HepG2 (cell line): ENCODE measurements at regions not wholly inside any gene's neighbourhood (a gene's known extent, or its start where the extent isn't known, plus 50 kb on each side); places are given as distances from the start of the nearest gene placed in this dataset.

Source experiments
- ATAC-seq: fragments of 200-7000 bp; cut with Tn5 transposase; 3 replicates; pipeline ENCODE4 v1.9.1; 2020; ENCODE audit warnings: mild to moderate bottlenecking, moderate library complexity
- BruUV-seq: library from RNA; stranded (reverse); fragments of 400-500 nt; replicated peaks from 2 replicates; lab custom pipeline; 2021; lab: Mats Ljungman, UMichigan
- CTCF ChIA-PET: fragments of 300-600 bp; formaldehyde crosslinking; extraction: SDS; loops from one replicate; lab custom pipeline; 2021; ENCODE audit warnings: low total read pairs, inconsistent platforms, low intra/inter-chr PET ratio; lab: Yijun Ruan, JAX
- POLR2A ChIA-PET: fragments of 350-600 bp; sonication (Branson Sonifier 250); formaldehyde crosslinking; loops from one replicate; lab custom pipeline; 2020; ENCODE audit warnings: antibody characterized with exemption, inconsistent platforms; lab: Yijun Ruan, JAX
- DNase-seq: peaks from one replicate; pipeline ENCODE4 v3.0.0-alpha.2; 2015; ENCODE audit warnings: low spot score
- FAIRE-seq: peaks from 3 replicates; lab custom pipeline; 2011; peaks lifted over from hg19 to GRCh38; lab: Jason Lieb, UNC
- H2AFZ ChIP-seq: one replicate; pipeline ENCODE4 v1.6.1; 2011; ENCODE audit warnings: low read length, inconsistent platforms
- H3K27ac ChIP-seq: fragments of 300-600 bp; 3 replicates; pipeline ENCODE4 v1.8.0; 2011; ENCODE audit warnings: mixed run types, mild to moderate bottlenecking, mixed read lengths, low read length, inconsistent platforms; ENCODE audit not compliant: insufficient read depth; ENCODE audit errors: extremely low read length
- H3K27me3 ChIP-seq, 2 experiments: fragments of 200-600 bp in 1 of 2; 2 replicates in 1 of 2; 3 replicates in 1 of 2; pipeline versions ENCODE4 v1.6.0 to v1.8.0; 2011; ENCODE audit warnings: low read length in 2 of 2, mild to moderate bottlenecking in 2 of 2, moderate library complexity in 2 of 2, inconsistent platforms in 1 of 2; ENCODE audit not compliant: insufficient read depth in 2 of 2, control insufficient read depth in 1 of 2
- H3K36me3 ChIP-seq, 2 experiments: fragments of 200-600 bp in 1 of 2; replicated peaks in 1 of 2; 2 replicates in 1 of 2; 3 replicates in 1 of 2; pipeline versions ENCODE4 v1.5.1 to v1.8.0; 2011; ENCODE audit warnings: low read length in 2 of 2, inconsistent platforms in 1 of 2; ENCODE audit not compliant: insufficient read depth in 2 of 2, control insufficient read depth in 1 of 2
- H3K4me1 ChIP-seq: 2 replicates; pipeline ENCODE4 v1.5.1; 2012; ENCODE audit warnings: low read length, inconsistent platforms; ENCODE audit not compliant: insufficient read depth
- H3K4me2 ChIP-seq: 2 replicates; pipeline ENCODE4 v1.6.0; 2011; ENCODE audit warnings: low read depth, low read length, inconsistent platforms
- H3K4me3 ChIP-seq, 3 experiments: fragments of 200-600 bp in 1 of 3; sonication (generic), shearing (Covaris generic) in 1 of 3; replicated peaks in 1 of 3; 2 replicates each; pipeline ENCODE4 v1.5.1; 2011 to 2016; ENCODE audit warnings: low read length in 3 of 3, inconsistent platforms in 2 of 3, low read depth in 2 of 3, mild to moderate bottlenecking in 2 of 3, control low read depth in 1 of 3, mixed read lengths in 1 of 3; ENCODE audit not compliant: insufficient read depth in 1 of 3
- H3K79me2 ChIP-seq: one replicate; pipeline ENCODE4 v1.6.1; 2011; ENCODE audit warnings: low read length, inconsistent platforms; ENCODE audit not compliant: insufficient read depth
- H3K9ac ChIP-seq: 2 replicates; pipeline ENCODE4 v1.6.0; 2011; ENCODE audit warnings: mild to moderate bottlenecking, low read depth, low read length, inconsistent platforms; ENCODE audit not compliant: insufficient read depth
- H3K9me3 ChIP-seq: 2 replicates; pipeline ENCODE4 v1.5.1; 2012; ENCODE audit warnings: mild to moderate bottlenecking, low read length
- H4K20me1 ChIP-seq: 2 replicates; pipeline ENCODE4 v1.6.0; 2011; ENCODE audit warnings: inconsistent platforms, mild to moderate bottlenecking, low read length, moderate library complexity; ENCODE audit not compliant: insufficient read depth
- ARID2 ChIP-seq: sonication (generic); formaldehyde crosslinking; IDR thresholded peaks from 2 replicates; pipeline ENCODE4 v1.8.1; 2022; ENCODE audit warnings: mild to moderate bottlenecking, missing genetic modification reagents, borderline replicate concordance
- ARID3A ChIP-seq: IDR thresholded peaks from 2 replicates; pipeline ENCODE4 v1.6.1; 2012; ENCODE audit warnings: low read depth, low read length, improper control_type of control experiment
- CENPT ChIP-seq: sonication (generic); formaldehyde crosslinking; IDR thresholded peaks from 2 replicates; pipeline ENCODE4 v1.8.0; 2022; ENCODE audit warnings: low read depth, mild to moderate bottlenecking, moderate library complexity, missing genetic modification reagents
- GATA4 ChIP-seq: sonication (generic); IDR thresholded peaks from 2 replicates; pipeline ENCODE4 v1.6.1; 2016; ENCODE audit warnings: antibody characterized with exemption, low read depth, borderline replicate concordance
- HMGA1 ChIP-seq: sonication (generic); formaldehyde crosslinking; conservative IDR thresholded peaks from 2 replicates; pipeline ENCODE4 v1.4.0; 2020; ENCODE audit warnings: missing genetic modification reagents
- HOXD1 ChIP-seq: sonication (generic); formaldehyde crosslinking; IDR thresholded peaks from 2 replicates; pipeline ENCODE4 v1.5.0; 2020; ENCODE audit warnings: missing genetic modification reagents
- SRSF4 ChIP-seq: fragments of 200-400 bp; formaldehyde crosslinking; IDR thresholded peaks from one replicate; pipeline ENCODE4 v1.6.1; 2018; ENCODE audit warnings: mild to moderate bottlenecking, low read depth, low read length, moderate library complexity; ENCODE audit not compliant: poor library complexity, severe bottlenecking
- TBL1XR1 ChIP-seq: fragments of 150-350 bp; IDR thresholded peaks from 2 replicates; pipeline ENCODE4 v1.6.1; 2014; ENCODE audit warnings: borderline replicate concordance, low read length; ENCODE audit not compliant: partially characterized antibody
- THYN1 ChIP-seq: sonication (generic); formaldehyde crosslinking; IDR thresholded peaks from 2 replicates; pipeline ENCODE4 v1.8.1; 2023; ENCODE audit warnings: low read depth, mild to moderate bottlenecking, moderate library complexity, missing genetic modification reagents, borderline replicate concordance
- ZNF263 ChIP-seq: sonication (generic); formaldehyde crosslinking; IDR thresholded peaks from 2 replicates; pipeline ENCODE4 v1.4.0; 2020; ENCODE audit warnings: missing genetic modification reagents
- ZNF30 ChIP-seq: sonication (generic); formaldehyde crosslinking; IDR thresholded peaks from 2 replicates; pipeline ENCODE4 v1.5.0; 2020; ENCODE audit warnings: mild to moderate bottlenecking, missing genetic modification reagents
- ZNF468 ChIP-seq: sonication (generic); formaldehyde crosslinking; IDR thresholded peaks from 2 replicates; pipeline ENCODE4 v1.8.0; 2022; ENCODE audit warnings: mild to moderate bottlenecking, moderate library complexity, missing genetic modification reagents
- ZNF530 ChIP-seq: sonication (generic); formaldehyde crosslinking; IDR thresholded peaks from 2 replicates; pipeline ENCODE4 v1.5.0; 2020; ENCODE audit warnings: low read depth, mild to moderate bottlenecking, missing genetic modification reagents
- ZNF652 ChIP-seq: IDR thresholded peaks from 2 replicates; pipeline ENCODE4 v1.6.1; 2016; ENCODE audit warnings: low read depth, borderline replicate concordance
- WGBS: methylation state at CpG from one replicate; pipeline ENCODE4 v1.1.6; 2017; ENCODE audit warnings: low lambda C conversion rate; 5-methylcytosine and 5-hydroxymethylcytosine counted together
- in situ Hi-C: cut with HindIII; loops from 2 replicates; pipeline ENCODE4 v1.10.0; 2017; ENCODE audit warnings: low pct_unique_long_range_greater_than_20kb; ENCODE audit not compliant: extremely low pct_ligation_motif_present
- intact Hi-C: fragments of 100-400 bp; cut with micrococcal nuclease; formaldehyde crosslinking; loops from one replicate; pipeline ENCODE4 v1.10.0; 2022; ENCODE audit not compliant: unreplicated experiment
- TF ChIP-seq, protein P1 (sequence below): sonication (generic); formaldehyde crosslinking; IDR thresholded peaks from 2 replicates; pipeline ENCODE4 v1.9.0; 2021; ENCODE audit warnings: mild to moderate bottlenecking, missing genetic modification reagents

GRCh38 chr18:46190667-46191066 is 86.5 kb downstream of the HAUS1 start:
- Histone ChIP-seq H3K9ac (no peak overlapping the region), H3K4me3 (no peak overlapping the region), H3K79me2 (peaks cover 25% of the 10 kb centered on the region), H3K4me1 (peaks cover 29% of the 10 kb centered on the region), H3K4me2 (no peak overlapping the region), H4K20me1 (no peaks in the 10 kb centered on the region), H3K9me3 (no peaks in the 10 kb centered on the region), H3K36me3 (no peaks in the 10 kb centered on the region), H2AFZ (no peak overlapping the region), H3K27me3 (no peaks in the 10 kb centered on the region), H3K27ac (peak overlapping the region; percentile 44)
- TF ChIP-seq ZNF652 (CRISPR knock-in tag) (no peak), TBL1XR1 (no peak), GATA4 (no peak), HMGA1 (CRISPR knock-in tag) (no peak), ZNF468 (CRISPR knock-in tag) (no peak), ARID2 (CRISPR knock-in tag) (no peak), CENPT (CRISPR knock-in tag) (no peak), ZNF263 (CRISPR knock-in tag) (no peak), ZNF30 (CRISPR knock-in tag) (no peak), ZNF530 (CRISPR knock-in tag) (no peak), THYN1 (CRISPR knock-in tag) (no peak), SRSF4 (no peak), HOXD1 (CRISPR knock-in tag) (no peak), ARID3A (no peak)
- TF ChIP-seq, protein P1, sequence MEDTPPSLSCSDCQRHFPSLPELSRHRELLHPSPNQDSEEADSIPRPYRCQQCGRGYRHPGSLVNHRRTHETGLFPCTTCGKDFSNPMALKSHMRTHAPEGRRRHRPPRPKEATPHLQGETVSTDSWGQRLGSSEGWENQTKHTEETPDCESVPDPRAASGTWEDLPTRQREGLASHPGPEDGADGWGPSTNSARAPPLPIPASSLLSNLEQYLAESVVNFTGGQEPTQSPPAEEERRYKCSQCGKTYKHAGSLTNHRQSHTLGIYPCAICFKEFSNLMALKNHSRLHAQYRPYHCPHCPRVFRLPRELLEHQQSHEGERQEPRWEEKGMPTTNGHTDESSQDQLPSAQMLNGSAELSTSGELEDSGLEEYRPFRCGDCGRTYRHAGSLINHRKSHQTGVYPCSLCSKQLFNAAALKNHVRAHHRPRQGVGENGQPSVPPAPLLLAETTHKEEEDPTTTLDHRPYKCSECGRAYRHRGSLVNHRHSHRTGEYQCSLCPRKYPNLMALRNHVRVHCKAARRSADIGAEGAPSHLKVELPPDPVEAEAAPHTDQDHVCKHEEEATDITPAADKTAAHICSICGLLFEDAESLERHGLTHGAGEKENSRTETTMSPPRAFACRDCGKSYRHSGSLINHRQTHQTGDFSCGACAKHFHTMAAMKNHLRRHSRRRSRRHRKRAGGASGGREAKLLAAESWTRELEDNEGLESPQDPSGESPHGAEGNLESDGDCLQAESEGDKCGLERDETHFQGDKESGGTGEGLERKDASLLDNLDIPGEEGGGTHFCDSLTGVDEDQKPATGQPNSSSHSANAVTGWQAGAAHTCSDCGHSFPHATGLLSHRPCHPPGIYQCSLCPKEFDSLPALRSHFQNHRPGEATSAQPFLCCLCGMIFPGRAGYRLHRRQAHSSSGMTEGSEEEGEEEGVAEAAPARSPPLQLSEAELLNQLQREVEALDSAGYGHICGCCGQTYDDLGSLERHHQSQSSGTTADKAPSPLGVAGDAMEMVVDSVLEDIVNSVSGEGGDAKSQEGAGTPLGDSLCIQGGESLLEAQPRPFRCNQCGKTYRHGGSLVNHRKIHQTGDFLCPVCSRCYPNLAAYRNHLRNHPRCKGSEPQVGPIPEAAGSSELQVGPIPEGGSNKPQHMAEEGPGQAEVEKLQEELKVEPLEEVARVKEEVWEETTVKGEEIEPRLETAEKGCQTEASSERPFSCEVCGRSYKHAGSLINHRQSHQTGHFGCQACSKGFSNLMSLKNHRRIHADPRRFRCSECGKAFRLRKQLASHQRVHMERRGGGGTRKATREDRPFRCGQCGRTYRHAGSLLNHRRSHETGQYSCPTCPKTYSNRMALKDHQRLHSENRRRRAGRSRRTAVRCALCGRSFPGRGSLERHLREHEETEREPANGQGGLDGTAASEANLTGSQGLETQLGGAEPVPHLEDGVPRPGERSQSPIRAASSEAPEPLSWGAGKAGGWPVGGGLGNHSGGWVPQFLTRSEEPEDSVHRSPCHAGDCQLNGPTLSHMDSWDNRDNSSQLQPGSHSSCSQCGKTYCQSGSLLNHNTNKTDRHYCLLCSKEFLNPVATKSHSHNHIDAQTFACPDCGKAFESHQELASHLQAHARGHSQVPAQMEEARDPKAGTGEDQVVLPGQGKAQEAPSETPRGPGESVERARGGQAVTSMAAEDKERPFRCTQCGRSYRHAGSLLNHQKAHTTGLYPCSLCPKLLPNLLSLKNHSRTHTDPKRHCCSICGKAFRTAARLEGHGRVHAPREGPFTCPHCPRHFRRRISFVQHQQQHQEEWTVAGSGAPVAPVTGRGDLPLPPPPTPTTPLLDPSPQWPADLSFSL (CRISPR knock-in tag): no peak
- ChIA-PET CTCF (no interaction called here), POLR2A (no interaction called here)
- no peak for FAIRE-seq
- DNase-seq: no peak
- ATAC-seq: no peak
- in situ Hi-C loops: no loop called here
- BruUV-seq: no TSS peak
- intact Hi-C loops: no loop called here
- WGBS: 97% methylated on average over 2 of the region's 2 CpGs
